Sigmoid colon (tissue), 4 donors: ENCODE measurements at regions not wholly inside any gene's neighbourhood (a gene's known extent, or its start where the extent isn't known, plus 50 kb on each side); places are given as distances from the start of the nearest gene placed in this dataset.

Experiments used
- CTCF ChIP-seq, 4 experiments: fragments of 450-650 bp in 3 of 4; fragments of 200-600 bp in 1 of 4; IDR thresholded peaks; one replicate each; pipeline ENCODE4 v1.5.1; 2016 to 2019; ENCODE audit warnings: antibody characterized with exemption in 4 of 4, mild to moderate bottlenecking in 3 of 4, moderate library complexity in 2 of 4
- POLR2AphosphoS5 ChIP-seq, 4 donors: sonication (generic); formaldehyde crosslinking; IDR thresholded peaks; one replicate each; pipeline ENCODE4 v1.6.1; 2017; ENCODE audit warnings: antibody characterized with exemption in 4 of 4

DNA sequence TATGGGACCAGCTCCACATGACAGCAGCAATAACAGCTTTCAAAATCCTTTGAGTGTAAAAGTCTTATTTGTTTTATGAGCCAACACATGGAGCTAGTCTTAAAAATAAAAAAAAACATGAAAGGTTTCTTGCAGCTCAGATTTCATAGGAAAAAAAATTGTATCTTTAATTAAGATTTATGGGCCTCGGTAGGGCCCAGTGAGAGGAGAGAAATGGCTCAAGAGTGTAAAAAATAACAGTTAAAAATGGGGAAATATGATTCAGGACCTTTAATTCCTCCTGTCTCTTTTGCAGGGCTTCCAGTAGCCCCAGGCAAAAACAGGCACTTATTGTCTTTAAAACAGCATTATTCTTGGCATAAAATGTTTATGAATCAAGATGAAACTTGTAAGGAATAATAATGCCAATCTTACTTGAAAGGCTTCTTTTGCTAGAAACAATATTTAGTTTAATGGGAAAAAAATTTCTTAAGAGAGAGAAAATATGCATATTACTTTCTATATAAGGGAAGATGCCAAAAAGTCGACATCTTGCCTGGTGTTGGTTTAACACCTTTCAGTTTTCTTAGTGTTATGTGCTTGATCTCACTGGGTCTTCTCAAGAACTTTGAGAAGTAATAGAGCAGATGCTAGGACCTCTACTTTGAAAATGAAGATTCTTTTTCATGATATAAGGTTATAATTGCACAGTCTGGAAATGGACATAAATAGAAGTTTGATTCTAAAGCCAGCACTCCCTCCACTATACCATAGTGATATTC is 71.3 kb upstream of the SETBP1 start:
- TF ChIP-seq POLR2AphosphoS5 (IDR thresholded peaks at IDR 0.05) (no peak), CTCF (IDR thresholded peaks at IDR 0.05) (no peak)
